ENCODE measurements at regions not wholly inside any gene's neighbourhood (a gene's known extent, or its start where the extent isn't known, plus 50 kb on each side); places are given as distances from the start of the nearest gene placed in this dataset.

DNA sequence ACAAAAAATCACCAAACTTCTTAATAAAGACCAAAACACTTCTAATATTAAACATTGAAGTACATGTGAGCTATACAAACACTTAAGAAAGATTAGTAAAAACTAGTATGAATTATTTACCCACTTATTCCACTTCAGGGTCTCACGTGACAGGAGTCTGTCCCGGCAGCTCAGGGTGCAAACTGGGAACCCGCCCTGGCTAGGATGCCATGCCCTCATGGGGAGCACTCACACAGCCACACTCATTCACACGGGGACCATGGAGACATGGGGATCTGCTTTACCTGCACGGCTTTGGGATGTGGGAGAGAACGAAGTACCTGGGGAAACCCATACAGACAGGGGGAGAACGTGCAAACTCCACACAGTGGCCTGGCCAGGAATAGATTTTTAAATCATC is 179.3 kb upstream of the UBE3A start:
- TF ChIP-seq, protein P1, sequence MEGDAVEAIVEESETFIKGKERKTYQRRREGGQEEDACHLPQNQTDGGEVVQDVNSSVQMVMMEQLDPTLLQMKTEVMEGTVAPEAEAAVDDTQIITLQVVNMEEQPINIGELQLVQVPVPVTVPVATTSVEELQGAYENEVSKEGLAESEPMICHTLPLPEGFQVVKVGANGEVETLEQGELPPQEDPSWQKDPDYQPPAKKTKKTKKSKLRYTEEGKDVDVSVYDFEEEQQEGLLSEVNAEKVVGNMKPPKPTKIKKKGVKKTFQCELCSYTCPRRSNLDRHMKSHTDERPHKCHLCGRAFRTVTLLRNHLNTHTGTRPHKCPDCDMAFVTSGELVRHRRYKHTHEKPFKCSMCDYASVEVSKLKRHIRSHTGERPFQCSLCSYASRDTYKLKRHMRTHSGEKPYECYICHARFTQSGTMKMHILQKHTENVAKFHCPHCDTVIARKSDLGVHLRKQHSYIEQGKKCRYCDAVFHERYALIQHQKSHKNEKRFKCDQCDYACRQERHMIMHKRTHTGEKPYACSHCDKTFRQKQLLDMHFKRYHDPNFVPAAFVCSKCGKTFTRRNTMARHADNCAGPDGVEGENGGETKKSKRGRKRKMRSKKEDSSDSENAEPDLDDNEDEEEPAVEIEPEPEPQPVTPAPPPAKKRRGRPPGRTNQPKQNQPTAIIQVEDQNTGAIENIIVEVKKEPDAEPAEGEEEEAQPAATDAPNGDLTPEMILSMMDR (IDR thresholded peaks at IDR 0.05): no peak
- TF ChIP-seq POLR2A (IDR thresholded peaks at IDR 0.05): no peak
